ENCODE measurements at regions not wholly inside any gene's neighbourhood (a gene's known extent, or its start where the extent isn't known, plus 50 kb on each side); places are given as distances from the start of the nearest gene placed in this dataset.
"Not testable (repeated sequence)": the region's sequence is repeated elsewhere in the genome, so short reads cannot be mapped to it uniquely, and the experiment has no call there.

- Histone ChIP-seq H3K9me1 (ENCODE audit: control insufficient read depth, extremely low read depth, insufficient read depth, low read length) (no peaks in the 10 kb centered on the region), H3K4me2 (ENCODE audit: control insufficient read depth, extremely low read depth, insufficient read depth, low read depth, low read length) (no peak overlapping the region), H3K4me3 (ENCODE audit: control insufficient read depth in 2 of 3, extremely low read depth in 1 of 3, insufficient read depth in 2 of 3, low read depth in 1 of 3, low read length in 3 of 3) (no peak overlapping the region), H3K79me2 (ENCODE audit: control insufficient read depth, insufficient read depth, low read length) (no peaks in the 10 kb centered on the region), H3K9me3 (ENCODE audit: control insufficient read depth, low read depth, low read length) (no peaks in the 10 kb centered on the region), H4K20me1 (ENCODE audit: control insufficient read depth, extremely low read depth, insufficient read depth, low read length) (no peaks in the 10 kb centered on the region), H3K4me1 (ENCODE audit: control insufficient read depth, extremely low read depth, insufficient read depth, low read length) (no peaks in the 10 kb centered on the region), H3K9ac (ENCODE audit: control insufficient read depth, extremely low read depth, insufficient read depth, low read length) (no peak overlapping the region), H3K27ac (ENCODE audit: control insufficient read depth, insufficient read depth, low read length) (no peak overlapping the region), H2AFZ (ENCODE audit: control insufficient read depth, low read length) (no peak overlapping the region), H3K27me3 (ENCODE audit: control insufficient read depth, extremely low read depth, insufficient read depth, low read length) (no peaks in the 10 kb centered on the region), H3K36me3 (ENCODE audit: control insufficient read depth in 2 of 2, extremely low read depth in 1 of 2, insufficient read depth in 2 of 2, low read length in 2 of 2) (no peaks in the 10 kb centered on the region)
- dilution Hi-C loops (cut with MboI; ENCODE audit: extremely low pct_ligation_motif_present, low sequenced_read_pairs): no loop called here
- TF ChIP-seq CTCF (optimal IDR thresholded peaks at IDR 0.05 in 1 of 3, IDR thresholded peaks at IDR 0.05 in 1 of 3, conservative IDR thresholded peaks at IDR 0.05 in 1 of 3; ENCODE audit: extremely low read depth in 1 of 3, insufficient read depth in 2 of 3, low read length in 3 of 3): no peak
- no peak for TF ChIP-seq EZH2 (IDR thresholded peaks at IDR 0.05; ENCODE audit: low read length)
- FAIRE-seq (no peak), DNase-seq (ENCODE audit: low read depth, low spot score) (no peak)
These were observed 193.3 kb upstream of the KCND2 start for GRCh38 chr7:120079704-120080103.

GRCh38 chr7:120086468-120086867, 186.5 kb upstream of the KCND2 start:
- H4K20me1 ChIP-seq (ENCODE audit: control insufficient read depth, extremely low read depth, insufficient read depth, low read length); H3K9me3 ChIP-seq (ENCODE audit: control insufficient read depth, low read depth, low read length); H3K27me3 ChIP-seq (ENCODE audit: control insufficient read depth, extremely low read depth, insufficient read depth, low read length); FAIRE-seq; H2AFZ ChIP-seq (ENCODE audit: control insufficient read depth, low read length); H3K9ac ChIP-seq (ENCODE audit: control insufficient read depth, extremely low read depth, insufficient read depth, low read length); H3K4me1 ChIP-seq (ENCODE audit: control insufficient read depth, extremely low read depth, insufficient read depth, low read length); H3K79me2 ChIP-seq (ENCODE audit: control insufficient read depth, insufficient read depth, low read length); H3K4me2 ChIP-seq (ENCODE audit: control insufficient read depth, extremely low read depth, insufficient read depth, low read depth, low read length); dilution Hi-C loops (cut with MboI; ENCODE audit: extremely low pct_ligation_motif_present, low sequenced_read_pairs); H3K27ac ChIP-seq (ENCODE audit: control insufficient read depth, insufficient read depth, low read length); H3K9me1 ChIP-seq (ENCODE audit: control insufficient read depth, extremely low read depth, insufficient read depth, low read length); H3K4me3 ChIP-seq (ENCODE audit: control insufficient read depth in 2 of 3, extremely low read depth in 1 of 3, insufficient read depth in 2 of 3, low read depth in 1 of 3, low read length in 3 of 3); H3K36me3 ChIP-seq (ENCODE audit: control insufficient read depth in 2 of 2, extremely low read depth in 1 of 2, insufficient read depth in 2 of 2, low read length in 2 of 2); DNase-seq (ENCODE audit: low read depth, low spot score): not testable (repeated sequence)

DNA sequence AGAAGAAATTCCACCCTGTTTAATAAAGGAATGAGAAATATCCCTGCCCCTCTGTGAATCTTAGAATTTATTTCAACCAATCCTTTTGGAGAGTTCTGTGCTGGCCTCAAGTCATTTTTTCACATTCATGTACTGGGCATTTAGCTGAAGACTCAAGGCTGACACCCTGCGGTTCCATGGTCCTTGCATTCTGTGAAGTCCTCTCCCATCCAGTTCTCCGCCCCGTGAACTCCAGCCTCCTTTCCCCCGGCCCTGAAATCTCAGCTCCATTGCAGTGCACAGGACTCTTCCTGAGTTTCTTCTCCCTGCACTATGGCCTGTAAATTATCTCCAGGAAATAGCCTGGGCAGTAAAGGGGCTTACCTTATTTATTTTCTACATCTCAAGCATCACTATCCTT, 183.0 kb upstream of the KCND2 start:
- no peak for TF ChIP-seq CTCF (optimal IDR thresholded peaks at IDR 0.05 in 1 of 3, IDR thresholded peaks at IDR 0.05 in 1 of 3, conservative IDR thresholded peaks at IDR 0.05 in 1 of 3; ENCODE audit: extremely low read depth in 1 of 3, insufficient read depth in 2 of 3, low read length in 3 of 3)
- H3K9me3 ChIP-seq (ENCODE audit: control insufficient read depth, low read depth, low read length): no peaks in the 10 kb centered on the region
- no peaks in the 10 kb centered on the region for H3K9me1 ChIP-seq (ENCODE audit: control insufficient read depth, extremely low read depth, insufficient read depth, low read length)
- FAIRE-seq (no peak), DNase-seq (ENCODE audit: low read depth, low spot score) (no peak)
- no peaks in the 10 kb centered on the region for H3K36me3 ChIP-seq (ENCODE audit: control insufficient read depth in 2 of 2, extremely low read depth in 1 of 2, insufficient read depth in 2 of 2, low read length in 2 of 2)
- no peak overlapping the region for H2AFZ ChIP-seq (ENCODE audit: control insufficient read depth, low read length)
- H3K79me2 ChIP-seq (ENCODE audit: control insufficient read depth, insufficient read depth, low read length): no peaks in the 10 kb centered on the region
- H3K4me1 ChIP-seq (ENCODE audit: control insufficient read depth, extremely low read depth, insufficient read depth, low read length): no peaks in the 10 kb centered on the region
- H3K4me3 ChIP-seq (ENCODE audit: control insufficient read depth in 2 of 3, extremely low read depth in 1 of 3, insufficient read depth in 2 of 3, low read depth in 1 of 3, low read length in 3 of 3): no peak overlapping the region
- H3K27me3 ChIP-seq (ENCODE audit: control insufficient read depth, extremely low read depth, insufficient read depth, low read length): no peaks in the 10 kb centered on the region
- dilution Hi-C loops (cut with MboI; ENCODE audit: extremely low pct_ligation_motif_present, low sequenced_read_pairs): no loop called here
- H3K4me2 ChIP-seq (ENCODE audit: control insufficient read depth, extremely low read depth, insufficient read depth, low read depth, low read length): no peak overlapping the region
- no peaks in the 10 kb centered on the region for H4K20me1 ChIP-seq (ENCODE audit: control insufficient read depth, extremely low read depth, insufficient read depth, low read length)
- H3K9ac ChIP-seq (ENCODE audit: control insufficient read depth, extremely low read depth, insufficient read depth, low read length): no peak overlapping the region
- no peak overlapping the region for H3K27ac ChIP-seq (ENCODE audit: control insufficient read depth, insufficient read depth, low read length)

Measured in keratinocyte (primary cell).